CD14-positive monocyte (primary cell): ENCODE measurements at regions not wholly inside any gene's neighbourhood (a gene's known extent, or its start where the extent isn't known, plus 50 kb on each side); places are given as distances from the start of the nearest gene placed in this dataset.

Experiments used
- DNase-seq, 3 donors: peaks; one replicate each; pipeline ENCODE4 v3.0.0-alpha.2; 2011 to 2022
- H2AFZ ChIP-seq: 2 replicates; pipeline ENCODE4 v1.6.0; 2012; ENCODE audit warnings: mild to moderate bottlenecking, low read depth, low read length, inconsistent platforms; ENCODE audit not compliant: insufficient read depth, poor library complexity, severe bottlenecking
- H3K27ac ChIP-seq, 2 donors: 1 replicate in 1 of 2; 2 replicates in 1 of 2; pipeline ENCODE4 v1.5.1; 2012 to 2013; ENCODE audit warnings: low read length in 2 of 2, control low read depth in 1 of 2, inconsistent platforms in 1 of 2, low read depth in 1 of 2, mild to moderate bottlenecking in 1 of 2
- H3K27me3 ChIP-seq, 2 donors: one replicate each; pipeline versions ENCODE4 v1.6.0 to v1.6.1; 2011 to 2013; ENCODE audit warnings: low read length in 2 of 2; ENCODE audit not compliant: control insufficient read depth in 2 of 2, insufficient read depth in 2 of 2
- H3K36me3 ChIP-seq, 2 donors: replicated peaks in 1 of 2; 1 replicate in 1 of 2; 2 replicates in 1 of 2; pipeline versions ENCODE4 v1.5.1 to v1.6.1; 2012 to 2013; ENCODE audit warnings: low read length in 2 of 2, control low read depth in 1 of 2, inconsistent platforms in 1 of 2, mild to moderate bottlenecking in 1 of 2; ENCODE audit not compliant: insufficient read depth in 2 of 2, control insufficient read depth in 1 of 2
- H3K4me1 ChIP-seq, 2 donors: 1 replicate in 1 of 2; 2 replicates in 1 of 2; pipeline versions ENCODE4 v1.5.1 to v1.6.1; 2012 to 2013; ENCODE audit warnings: low read length in 2 of 2, control low read depth in 1 of 2, inconsistent platforms in 1 of 2, mild to moderate bottlenecking in 1 of 2, moderate library complexity in 1 of 2; ENCODE audit not compliant: insufficient read depth in 2 of 2, control insufficient read depth in 1 of 2
- H3K4me2 ChIP-seq: replicated peaks from 2 replicates; pipeline ENCODE3; 2012; ENCODE audit warnings: low read length, moderate library complexity, mild to moderate bottlenecking; ENCODE audit not compliant: poor library complexity, severe bottlenecking; ENCODE audit errors: extremely low read depth
- H3K4me3 ChIP-seq, 3 experiments: fragments of 200-600 bp in 1 of 3; sonication (generic) in 1 of 3; replicated peaks in 1 of 3; 1 replicate in 2 of 3; 2 replicates in 1 of 3; pipeline ENCODE4 v1.5.1; 2011 to 2013; ENCODE audit warnings: low read length in 3 of 3, mild to moderate bottlenecking in 3 of 3, control low read depth in 2 of 3, low read depth in 2 of 3, inconsistent platforms in 1 of 3, moderate library complexity in 1 of 3
- H3K79me2 ChIP-seq: 2 replicates; pipeline ENCODE4 v1.6.0; 2012; ENCODE audit warnings: mild to moderate bottlenecking, control low read depth, inconsistent platforms, low read length, moderate library complexity; ENCODE audit not compliant: insufficient read depth
- H3K9ac ChIP-seq: 2 replicates; pipeline ENCODE4 v1.6.0; 2017; ENCODE audit warnings: low read length, mild to moderate bottlenecking; ENCODE audit not compliant: insufficient read depth, poor library complexity, severe bottlenecking
- H3K9me3 ChIP-seq, 2 donors: replicated peaks in 1 of 2; 1 replicate in 1 of 2; 2 replicates in 1 of 2; pipeline versions ENCODE4 v1.5.1 to v1.6.1; 2012 to 2013; ENCODE audit warnings: low read length in 2 of 2, control low read depth in 1 of 2; ENCODE audit not compliant: control insufficient read depth in 1 of 2, insufficient read depth in 1 of 2
- H4K20me1 ChIP-seq: 2 replicates; pipeline ENCODE4 v1.6.0; 2012; ENCODE audit warnings: mild to moderate bottlenecking, low read length, control low read depth, moderate library complexity; ENCODE audit not compliant: insufficient read depth
- H3K27ac Mint-ChIP-seq, 7 donors: one replicate each; pipeline ENCODE4 v1.8.0; 2020; ENCODE audit warnings: mild to moderate bottlenecking in 7 of 7, mixed read lengths in 7 of 7, moderate library complexity in 6 of 7, inconsistent platforms in 2 of 7
- H3K27me3 Mint-ChIP-seq, 3 donors: one replicate each; pipeline ENCODE4 v1.8.0; 2021 to 2022; ENCODE audit warnings: low read depth in 3 of 3, mild to moderate bottlenecking in 3 of 3, mixed read lengths in 3 of 3, moderate library complexity in 3 of 3, inconsistent platforms in 1 of 3
- H3K36me3 Mint-ChIP-seq, 2 donors: one replicate each; pipeline ENCODE4 v1.8.0; 2020; ENCODE audit warnings: mixed read lengths in 2 of 2, inconsistent platforms in 1 of 2, mild to moderate bottlenecking in 1 of 2
- H3K4me1 Mint-ChIP-seq: one replicate; pipeline ENCODE4 v1.8.0; 2020; ENCODE audit warnings: mild to moderate bottlenecking, mixed read lengths
- H3K4me3 Mint-ChIP-seq, 2 donors: one replicate each; pipeline ENCODE4 v1.8.0; 2020; ENCODE audit warnings: mild to moderate bottlenecking in 2 of 2, mixed read lengths in 2 of 2, moderate library complexity in 1 of 2
- H3K9me3 Mint-ChIP-seq, 7 donors: one replicate each; pipeline ENCODE4 v1.8.0; 2020 to 2022; ENCODE audit warnings: mixed read lengths in 7 of 7, mild to moderate bottlenecking in 6 of 7, moderate library complexity in 6 of 7, inconsistent platforms in 2 of 7
- CTCF ChIP-seq: fragments of 200-600 bp; IDR thresholded peaks from one replicate; pipeline ENCODE4 v1.8.0; 2022; ENCODE audit warnings: antibody characterized with exemption, mild to moderate bottlenecking
- WGBS: methylation state at CpG from one replicate; pipeline ENCODE4 v1.1.5; 2013; ENCODE audit warnings: missing lambda C conversion rate; ENCODE audit not compliant: insufficient coverage; 5-methylcytosine and 5-hydroxymethylcytosine counted together
- intact Hi-C, 2 donors: fragments of 100-400 bp; cut with micrococcal nuclease; formaldehyde crosslinking; loops; one replicate each; pipeline versions ENCODE4 v1.15.0 to v1.15.1; 2023

GRCh38 chr5:125950012-125950615 is 473.1 kb upstream of the GRAMD2B start:
- no peak overlapping the region for H3K27ac Mint-ChIP-seq
- H3K27me3 Mint-ChIP-seq: no peaks in the 10 kb centered on the region
- no peaks in the 10 kb centered on the region for H3K4me1 Mint-ChIP-seq
- Histone ChIP-seq H3K9ac (no peak overlapping the region), H3K9me3 (peaks cover 2 to 18% of the 10 kb centered on the region in 2 donors), H3K4me2 (no peak overlapping the region), H3K79me2 (no peaks in the 10 kb centered on the region), H3K4me1 (no peaks in the 10 kb centered on the region), H4K20me1 (no peaks in the 10 kb centered on the region), H3K36me3 (no peaks in the 10 kb centered on the region), H3K27ac (no peak overlapping the region), H3K27me3 (no peaks in the 10 kb centered on the region), H3K4me3 (no peak overlapping the region), H2AFZ (no peak overlapping the region)
- no peak for TF ChIP-seq CTCF
- WGBS: 100% methylated on average over 1 of the region's 5 CpGs
- intact Hi-C loops: no loop called here
- H3K4me3 Mint-ChIP-seq: no peak overlapping the region
- DNase-seq: no peak
- no peaks in the 10 kb centered on the region for H3K36me3 Mint-ChIP-seq
- peaks cover 0 to 6% (median 1%) of the 10 kb centered on the region in 7 donors for H3K9me3 Mint-ChIP-seq

- H3K4me3 Mint-ChIP-seq: no peak overlapping the region
- Histone ChIP-seq H3K4me1 (no peaks in the 10 kb centered on the region), H3K4me2 (no peak overlapping the region), H3K9ac (no peak overlapping the region), H3K27me3 (no peaks in the 10 kb centered on the region), H3K36me3 (no peaks in the 10 kb centered on the region), H2AFZ (no peak overlapping the region), H3K79me2 (no peaks in the 10 kb centered on the region), H3K9me3 (peaks cover 4 to 38% of the 10 kb centered on the region in 2 donors), H4K20me1 (no peaks in the 10 kb centered on the region), H3K4me3 (no peak overlapping the region), H3K27ac (no peak overlapping the region)
- DNase-seq: no peak
- intact Hi-C loops: no loop called here
- no peaks in the 10 kb centered on the region for H3K36me3 Mint-ChIP-seq
- H3K27me3 Mint-ChIP-seq: no peaks in the 10 kb centered on the region
- TF ChIP-seq CTCF: no peak
- WGBS: 20% methylated on average over 1 of the region's 1 CpG
- H3K9me3 Mint-ChIP-seq: peaks cover 2 to 10% (median 4%) of the 10 kb centered on the region in 7 donors
- H3K4me1 Mint-ChIP-seq: no peaks in the 10 kb centered on the region
- no peak overlapping the region for H3K27ac Mint-ChIP-seq
Observed at GRCh38 chr5:125961150-125961549, 462.1 kb upstream of the GRAMD2B start.
